ENCODE measurements at regions not wholly inside any gene's neighbourhood (a gene's known extent, or its start where the extent isn't known, plus 50 kb on each side); places are given as distances from the start of the nearest gene placed in this dataset.

DNA sequence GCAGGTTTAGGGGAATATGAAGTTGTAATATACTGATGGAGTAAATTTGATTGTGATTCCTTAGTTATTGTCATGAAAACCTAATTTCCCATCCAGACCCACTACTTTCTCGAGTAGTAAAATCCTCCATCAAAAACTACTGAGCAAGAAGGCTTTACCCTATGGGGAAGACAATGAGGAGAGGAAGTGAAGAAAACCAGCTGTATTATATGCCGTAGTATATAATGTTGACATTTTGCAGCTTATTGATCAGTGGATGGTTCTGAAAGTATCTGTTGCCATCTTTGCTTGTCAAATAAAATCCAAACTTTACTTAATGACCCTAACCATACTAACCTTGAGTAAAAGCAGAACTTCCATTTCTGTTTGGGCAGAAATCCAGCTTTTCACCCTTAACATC lies 292.8 kb upstream of the RAG2 start (continued):
- TF ChIP-seq, protein P1, sequence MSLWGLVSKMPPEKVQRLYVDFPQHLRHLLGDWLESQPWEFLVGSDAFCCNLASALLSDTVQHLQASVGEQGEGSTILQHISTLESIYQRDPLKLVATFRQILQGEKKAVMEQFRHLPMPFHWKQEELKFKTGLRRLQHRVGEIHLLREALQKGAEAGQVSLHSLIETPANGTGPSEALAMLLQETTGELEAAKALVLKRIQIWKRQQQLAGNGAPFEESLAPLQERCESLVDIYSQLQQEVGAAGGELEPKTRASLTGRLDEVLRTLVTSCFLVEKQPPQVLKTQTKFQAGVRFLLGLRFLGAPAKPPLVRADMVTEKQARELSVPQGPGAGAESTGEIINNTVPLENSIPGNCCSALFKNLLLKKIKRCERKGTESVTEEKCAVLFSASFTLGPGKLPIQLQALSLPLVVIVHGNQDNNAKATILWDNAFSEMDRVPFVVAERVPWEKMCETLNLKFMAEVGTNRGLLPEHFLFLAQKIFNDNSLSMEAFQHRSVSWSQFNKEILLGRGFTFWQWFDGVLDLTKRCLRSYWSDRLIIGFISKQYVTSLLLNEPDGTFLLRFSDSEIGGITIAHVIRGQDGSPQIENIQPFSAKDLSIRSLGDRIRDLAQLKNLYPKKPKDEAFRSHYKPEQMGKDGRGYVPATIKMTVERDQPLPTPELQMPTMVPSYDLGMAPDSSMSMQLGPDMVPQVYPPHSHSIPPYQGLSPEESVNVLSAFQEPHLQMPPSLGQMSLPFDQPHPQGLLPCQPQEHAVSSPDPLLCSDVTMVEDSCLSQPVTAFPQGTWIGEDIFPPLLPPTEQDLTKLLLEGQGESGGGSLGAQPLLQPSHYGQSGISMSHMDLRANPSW (CRISPR knock-in tag; conservative IDR thresholded peaks at IDR 0.05; ENCODE audit: low read depth): no peak
- TF ChIP-seq FOXP1 (CRISPR knock-in tag; IDR thresholded peaks at IDR 0.05; ENCODE audit: borderline replicate concordance) (no peak), ZNF219 (CRISPR knock-in tag; IDR thresholded peaks at IDR 0.05; ENCODE audit: borderline replicate concordance) (no peak), NFATC4 (CRISPR knock-in tag; IDR thresholded peaks at IDR 0.05) (no peak), FOXJ3 (CRISPR knock-in tag; IDR thresholded peaks at IDR 0.05; ENCODE audit: borderline replicate concordance) (no peak), ELF4 (CRISPR knock-in tag; IDR thresholded peaks at IDR 0.05; ENCODE audit: low read depth) (no peak)
- TF ChIP-seq, protein P2, sequence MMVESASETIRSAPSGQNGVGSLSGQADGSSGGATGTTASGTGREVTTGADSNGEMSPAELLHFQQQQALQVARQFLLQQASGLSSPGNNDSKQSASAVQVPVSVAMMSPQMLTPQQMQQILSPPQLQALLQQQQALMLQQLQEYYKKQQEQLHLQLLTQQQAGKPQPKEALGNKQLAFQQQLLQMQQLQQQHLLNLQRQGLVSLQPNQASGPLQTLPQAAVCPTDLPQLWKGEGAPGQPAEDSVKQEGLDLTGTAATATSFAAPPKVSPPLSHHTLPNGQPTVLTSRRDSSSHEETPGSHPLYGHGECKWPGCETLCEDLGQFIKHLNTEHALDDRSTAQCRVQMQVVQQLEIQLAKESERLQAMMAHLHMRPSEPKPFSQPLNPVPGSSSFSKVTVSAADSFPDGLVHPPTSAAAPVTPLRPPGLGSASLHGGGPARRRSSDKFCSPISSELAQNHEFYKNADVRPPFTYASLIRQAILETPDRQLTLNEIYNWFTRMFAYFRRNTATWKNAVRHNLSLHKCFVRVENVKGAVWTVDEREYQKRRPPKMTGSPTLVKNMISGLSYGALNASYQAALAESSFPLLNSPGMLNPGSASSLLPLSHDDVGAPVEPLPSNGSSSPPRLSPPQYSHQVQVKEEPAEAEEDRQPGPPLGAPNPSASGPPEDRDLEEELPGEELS (CRISPR knock-in tag; IDR thresholded peaks at IDR 0.05): no peak

DNA sequence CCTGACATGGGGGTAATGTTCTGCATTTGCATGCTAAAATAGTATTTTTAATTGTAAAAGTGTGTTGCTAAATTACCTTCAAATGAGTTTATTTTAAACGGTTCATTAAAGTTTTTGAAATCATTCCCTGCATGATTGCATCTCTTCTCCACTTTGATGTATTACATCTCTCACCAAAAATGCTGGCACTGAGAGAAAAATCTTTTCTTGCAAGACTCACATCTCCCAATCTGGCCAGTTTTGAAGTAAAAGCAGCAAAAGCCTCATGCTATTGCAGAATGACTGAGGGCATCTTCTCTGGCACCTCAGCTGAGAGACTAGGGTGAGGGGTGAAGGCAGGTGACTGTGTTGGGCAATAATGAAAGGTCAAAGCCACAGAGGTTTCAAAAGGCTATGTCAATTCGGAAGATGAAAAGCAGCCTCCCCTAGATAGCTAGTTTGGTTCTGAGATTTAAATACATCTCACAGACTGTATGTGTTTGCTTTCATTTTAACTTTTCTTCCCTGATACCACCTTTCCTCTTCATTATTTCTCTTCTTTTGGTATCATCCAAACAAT lies 292.2 kb upstream of the RAG2 start:
- no peak overlapping the region for H3K4me3 Mint-ChIP-seq
- H3K36me3 Mint-ChIP-seq: peaks cover 48% of the 10 kb centered on the region
- peaks cover 3% of the 10 kb centered on the region for H3K27me3 Mint-ChIP-seq (ENCODE audit: low read depth)
- peaks cover 77% of the 10 kb centered on the region for H3K9me3 Mint-ChIP-seq
- no peak overlapping the region for H3K27ac Mint-ChIP-seq
- ChIA-PET POLR2A (no interaction called here), CTCF (no interaction called here)
- DNase-seq (ENCODE audit: low spot score) (no peak), ATAC-seq (no peak)
- no peaks in the 10 kb centered on the region for H3K4me1 Mint-ChIP-seq
- TF ChIP-seq, protein P1 (CRISPR knock-in tag; conservative IDR thresholded peaks at IDR 0.05; ENCODE audit: low read depth): no peak
- TF ChIP-seq PRRX2 (CRISPR knock-in tag; IDR thresholded peaks at IDR 0.05) (no peak), CREM (CRISPR knock-in tag; IDR thresholded peaks at IDR 0.05) (no peak), ELF4 (CRISPR knock-in tag; IDR thresholded peaks at IDR 0.05; ENCODE audit: low read depth) (no peak), NR2C2 (CRISPR knock-in tag; IDR thresholded peaks at IDR 0.05) (no peak), CBFB (CRISPR knock-in tag; IDR thresholded peaks at IDR 0.05; ENCODE audit: low read depth) (no peak), NFATC4 (CRISPR knock-in tag; IDR thresholded peaks at IDR 0.05) (no peak), OVOL2 (CRISPR knock-in tag; IDR thresholded peaks at IDR 0.05; ENCODE audit: borderline replicate concordance) (no peak), ZNF232 (CRISPR knock-in tag; IDR thresholded peaks at IDR 0.05) (no peak), HMGA2 (CRISPR knock-in tag; IDR thresholded peaks at IDR 0.05) (no peak), NR3C1 (CRISPR knock-in tag; conservative IDR thresholded peaks at IDR 0.05; ENCODE audit: low read depth) (no peak), FOXP1 (CRISPR knock-in tag; IDR thresholded peaks at IDR 0.05; ENCODE audit: borderline replicate concordance) (no peak)
- TF ChIP-seq, protein P3, sequence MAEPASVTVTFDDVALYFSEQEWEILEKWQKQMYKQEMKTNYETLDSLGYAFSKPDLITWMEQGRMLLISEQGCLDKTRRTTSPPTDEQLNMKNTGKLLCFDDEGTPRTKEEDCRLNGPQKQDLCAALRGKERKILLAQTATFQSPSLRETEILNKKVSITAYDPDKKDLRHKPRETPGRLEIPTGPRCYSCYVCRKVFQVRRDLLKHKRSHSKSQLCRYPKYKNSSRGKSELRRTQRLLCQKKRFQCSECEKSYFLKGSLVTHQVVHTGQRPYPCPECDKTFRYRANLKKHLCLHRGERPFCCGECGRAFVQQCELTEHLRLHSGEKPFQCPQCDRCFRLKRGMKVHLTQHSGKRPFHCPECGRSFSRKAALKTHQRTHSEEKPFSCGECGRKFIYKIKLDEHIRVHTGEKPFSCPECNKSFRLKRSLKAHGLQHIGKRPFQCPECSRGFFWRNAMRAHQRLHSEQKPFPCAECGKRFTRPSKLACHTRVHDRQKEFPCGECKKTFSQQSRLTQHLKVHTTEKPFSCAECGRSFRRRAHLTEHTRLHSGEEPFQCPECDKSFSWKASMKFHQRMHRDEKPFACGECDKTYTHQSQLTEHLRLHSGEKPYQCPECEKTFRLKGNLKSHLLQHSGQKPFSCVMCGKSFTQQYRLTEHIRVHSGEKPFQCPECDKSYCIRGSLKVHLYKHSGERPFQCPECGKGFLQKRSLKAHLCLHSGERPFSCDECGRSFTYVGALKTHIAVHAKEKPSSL (CRISPR knock-in tag; conservative IDR thresholded peaks at IDR 0.05): no peak
- TF ChIP-seq, protein P4, sequence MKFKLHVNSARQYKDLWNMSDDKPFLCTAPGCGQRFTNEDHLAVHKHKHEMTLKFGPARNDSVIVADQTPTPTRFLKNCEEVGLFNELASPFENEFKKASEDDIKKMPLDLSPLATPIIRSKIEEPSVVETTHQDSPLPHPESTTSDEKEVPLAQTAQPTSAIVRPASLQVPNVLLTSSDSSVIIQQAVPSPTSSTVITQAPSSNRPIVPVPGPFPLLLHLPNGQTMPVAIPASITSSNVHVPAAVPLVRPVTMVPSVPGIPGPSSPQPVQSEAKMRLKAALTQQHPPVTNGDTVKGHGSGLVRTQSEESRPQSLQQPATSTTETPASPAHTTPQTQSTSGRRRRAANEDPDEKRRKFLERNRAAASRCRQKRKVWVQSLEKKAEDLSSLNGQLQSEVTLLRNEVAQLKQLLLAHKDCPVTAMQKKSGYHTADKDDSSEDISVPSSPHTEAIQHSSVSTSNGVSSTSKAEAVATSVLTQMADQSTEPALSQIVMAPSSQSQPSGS (CRISPR knock-in tag; IDR thresholded peaks at IDR 0.05; ENCODE audit: borderline replicate concordance, low read depth): no peak
- TF ChIP-seq, protein P5, sequence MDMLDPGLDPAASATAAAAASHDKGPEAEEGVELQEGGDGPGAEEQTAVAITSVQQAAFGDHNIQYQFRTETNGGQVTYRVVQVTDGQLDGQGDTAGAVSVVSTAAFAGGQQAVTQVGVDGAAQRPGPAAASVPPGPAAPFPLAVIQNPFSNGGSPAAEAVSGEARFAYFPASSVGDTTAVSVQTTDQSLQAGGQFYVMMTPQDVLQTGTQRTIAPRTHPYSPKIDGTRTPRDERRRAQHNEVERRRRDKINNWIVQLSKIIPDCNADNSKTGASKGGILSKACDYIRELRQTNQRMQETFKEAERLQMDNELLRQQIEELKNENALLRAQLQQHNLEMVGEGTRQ (CRISPR knock-in tag; IDR thresholded peaks at IDR 0.05): no peak
- TF ChIP-seq, protein P6, sequence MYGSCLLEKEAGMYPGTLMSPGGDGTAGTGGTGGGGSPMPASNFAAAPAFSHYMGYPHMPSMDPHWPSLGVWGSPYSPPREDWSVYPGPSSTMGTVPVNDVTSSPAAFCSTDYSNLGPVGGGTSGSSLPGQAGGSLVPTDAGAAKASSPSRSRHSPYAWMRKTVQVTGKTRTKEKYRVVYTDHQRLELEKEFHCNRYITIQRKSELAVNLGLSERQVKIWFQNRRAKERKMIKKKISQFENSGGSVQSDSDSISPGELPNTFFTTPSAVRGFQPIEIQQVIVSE (CRISPR knock-in tag; IDR thresholded peaks at IDR 0.05; ENCODE audit: borderline replicate concordance): no peak

Measured in WTC11 (cell line).